Activated CD4-positive, CD25-positive, alpha-beta regulatory T cell (primary cell): ENCODE measurements at regions not wholly inside any gene's neighbourhood (a gene's known extent, or its start where the extent isn't known, plus 50 kb on each side); places are given as distances from the start of the nearest gene placed in this dataset.
"Not testable (repeated sequence)": the region's sequence is repeated elsewhere in the genome, so short reads cannot be mapped to it uniquely, and the experiment has no call there.

Experiments used
- DNase-seq, 4 experiments: peaks; one replicate each; lab custom pipeline; 2025; lab: John Stamatoyannopoulos, UW

- DNase-seq, result no peak
These were observed 253.1 kb upstream of the BTG1 start for GRCh38 chr12:92398565-92399309.

- DNase-seq, result no peak
These were observed 251.1 kb upstream of the BTG1 start for GRCh38 chr12:92396647-92397252.

GRCh38 chr12:92395322-92395721 is 249.7 kb upstream of the BTG1 start:
- DNase-seq, result no peak

GRCh38 chr12:92394895-92395294 is 249.2 kb upstream of the BTG1 start:
- DNase-seq, result no peak

GRCh38 chr12:92393504-92393903 is 247.9 kb upstream of the BTG1 start:
- no peak for DNase-seq

- not testable (repeated sequence) for DNase-seq
These were observed 246.1 kb upstream of the BTG1 start for GRCh38 chr12:92391726-92392125.

GRCh38 chr12:92389466-92389865 is 243.8 kb upstream of the BTG1 start:
- no peak for DNase-seq

- DNase-seq, result no peak
These were observed 239.7 kb upstream of the BTG1 start for GRCh38 chr12:92385296-92385695.

GRCh38 chr12:92384571-92384970 is 238.9 kb upstream of the BTG1 start:
- no peak for DNase-seq

- no peak for DNase-seq
These were observed 236.8 kb upstream of the BTG1 start for GRCh38 chr12:92382383-92382878.

GRCh38 chr12:92381856-92382255 is 236.2 kb upstream of the BTG1 start:
- no peak for DNase-seq

GRCh38 chr12:92378682-92379479 is 233.2 kb upstream of the BTG1 start:
- no peak for DNase-seq

- not testable (repeated sequence) for DNase-seq
These were observed 229.9 kb upstream of the BTG1 start for GRCh38 chr12:92375504-92375903.

GRCh38 chr12:92370828-92371227 is 225.2 kb upstream of the BTG1 start:
- no peak for DNase-seq

- DNase-seq, result no peak
These were observed 224.0 kb upstream of the BTG1 start for GRCh38 chr12:92369636-92370035.

GRCh38 chr12:92369056-92369455 is 223.4 kb upstream of the BTG1 start:
- DNase-seq, result no peak

GRCh38 chr12:92365836-92366235 is 220.2 kb upstream of the BTG1 start:
- no peak for DNase-seq

GRCh38 chr12:92365333-92365732 is 219.7 kb upstream of the BTG1 start:
- no peak for DNase-seq

GRCh38 chr12:92363295-92364146 is 217.9 kb upstream of the BTG1 start:
- DNase-seq, result no peak

GRCh38 chr12:92362785-92363184 is 217.1 kb upstream of the BTG1 start:
- no peak for DNase-seq

GRCh38 chr12:92362126-92362525 is 216.5 kb upstream of the BTG1 start:
- DNase-seq, result no peak

GRCh38 chr12:92360543-92360942 is 214.9 kb upstream of the BTG1 start:
- DNase-seq, result no peak
